ENCODE measurements at regions not wholly inside any gene's neighbourhood (a gene's known extent, or its start where the extent isn't known, plus 50 kb on each side); places are given as distances from the start of the nearest gene placed in this dataset.
"Not testable (repeated sequence)": the region's sequence is repeated elsewhere in the genome, so short reads cannot be mapped to it uniquely, and the experiment has no call there.

- DNase-seq (peak; percentile 31), ATAC-seq (peak; percentile 87)
- intact Hi-C loops (cut with micrococcal nuclease) = no loop called here
Measured at GRCh38 chr13:97758317-97758716, 195.2 kb upstream of the IPO5 start.

DNA sequence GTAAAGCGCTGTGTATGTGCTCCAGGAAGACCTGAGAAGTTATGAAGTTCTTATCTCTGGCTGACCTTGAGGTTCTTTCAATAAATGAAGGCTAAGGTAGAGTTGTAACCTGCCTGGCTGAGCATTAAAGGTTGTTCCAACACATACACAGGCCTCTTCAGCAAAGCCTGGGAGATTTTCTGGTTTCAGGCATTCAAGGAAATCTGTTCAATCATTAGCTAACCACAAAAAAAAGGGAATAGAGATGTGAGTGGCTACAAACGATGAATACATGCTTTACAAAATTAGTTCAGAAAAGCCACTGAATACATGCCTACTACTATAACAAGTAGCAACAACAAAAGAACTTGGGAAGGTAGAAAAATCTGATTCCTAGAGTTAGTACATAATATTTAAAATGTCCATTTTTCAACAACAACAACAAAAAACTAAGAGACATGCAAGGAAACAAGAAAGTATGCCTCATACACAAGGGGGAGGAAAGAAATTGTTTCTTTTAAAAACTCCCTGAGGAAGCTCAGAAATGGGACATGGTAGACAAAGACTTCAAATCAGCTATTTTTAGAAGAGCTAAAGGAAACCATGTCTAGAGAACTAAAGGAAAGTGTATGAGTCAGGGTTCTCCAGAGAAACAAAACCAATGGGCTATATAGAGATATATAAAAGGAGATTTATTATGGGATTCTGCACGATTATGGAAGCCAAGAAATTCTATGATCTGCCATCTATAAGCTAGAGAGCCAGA lies 191.5 kb upstream of the IPO5 start:
- DNase-seq = no peak
- no peak for ATAC-seq
- intact Hi-C loops (cut with micrococcal nuclease) = no loop called here

DNA sequence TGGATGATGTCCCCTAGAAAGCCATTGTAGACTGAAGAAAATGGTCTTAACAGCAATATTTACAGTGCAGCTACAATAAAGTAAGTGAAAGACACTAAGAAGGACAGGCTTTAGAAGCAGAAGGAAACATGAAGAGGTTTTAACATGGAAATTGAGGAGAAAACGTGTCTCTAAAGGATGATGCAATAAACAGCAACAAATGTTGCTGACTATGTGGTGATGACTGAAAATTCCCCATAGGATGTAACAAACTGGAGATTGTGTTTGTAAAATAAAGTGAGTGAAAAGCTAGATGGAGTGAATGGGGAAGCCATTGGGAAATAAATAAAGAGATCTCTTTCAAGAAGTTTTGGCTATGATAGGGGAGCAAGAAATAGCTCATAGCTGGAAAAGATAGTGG lies 186.7 kb upstream of the IPO5 start:
- DNase-seq (no peak), ATAC-seq (no peak)
- intact Hi-C loops (cut with micrococcal nuclease) = no loop called here

- intact Hi-C loops (cut with micrococcal nuclease) = no loop called here
- no peak for ATAC-seq
- no peak for DNase-seq
Measured at GRCh38 chr13:97768134-97768533, 185.3 kb upstream of the IPO5 start.

- DNase-seq; ATAC-seq; intact Hi-C loops (cut with micrococcal nuclease): not testable (repeated sequence)
Measured at GRCh38 chr13:97770231-97770630, 183.2 kb upstream of the IPO5 start.

GRCh38 chr13:97772466-97772865 lies 181.0 kb upstream of the IPO5 start:
- ATAC-seq; intact Hi-C loops (cut with micrococcal nuclease); DNase-seq: not testable (repeated sequence)

DNA sequence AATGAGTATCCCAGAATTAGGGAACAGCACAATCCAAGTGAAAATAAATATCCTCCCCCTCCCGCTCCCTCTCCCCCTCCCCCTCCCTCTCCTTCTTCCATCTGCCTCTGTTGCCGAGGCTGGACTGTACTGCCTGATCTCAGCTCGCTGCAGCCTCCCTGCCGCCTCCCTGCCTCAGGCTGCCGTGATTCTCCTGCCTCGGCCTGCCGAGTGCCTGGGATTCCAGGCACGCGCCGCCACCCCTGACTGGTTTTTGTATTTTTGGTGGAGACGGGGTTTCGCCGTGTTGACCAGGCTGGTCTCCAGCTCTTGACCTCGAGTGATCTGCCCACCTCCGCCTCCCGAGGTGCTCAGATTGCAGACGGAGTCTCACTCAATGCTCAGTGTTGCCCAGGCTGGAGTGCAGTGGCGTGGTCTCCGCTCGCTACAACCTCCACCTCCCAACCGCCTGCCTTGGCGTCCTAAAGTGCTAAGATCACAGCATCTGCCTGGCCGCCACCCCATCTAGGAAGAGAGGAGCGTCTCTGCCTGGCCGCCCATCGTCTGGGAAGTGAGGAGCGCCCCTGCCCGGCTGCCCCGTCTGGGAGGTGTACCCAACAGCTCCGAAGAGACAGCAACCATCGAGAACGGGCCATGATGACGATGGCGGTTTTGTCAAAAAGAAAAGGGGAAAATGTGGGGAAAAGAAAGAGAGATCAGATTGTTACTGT lies 178.9 kb upstream of the IPO5 start:
- intact Hi-C loops (cut with micrococcal nuclease); DNase-seq; ATAC-seq: not testable (repeated sequence)

GRCh38 chr13:97780486-97780885 lies 173.0 kb upstream of the IPO5 start:
- intact Hi-C loops (cut with micrococcal nuclease) = no loop called here
- DNase-seq (no peak), ATAC-seq (no peak)

GRCh38 chr13:97781891-97782305 lies 171.6 kb upstream of the IPO5 start:
- intact Hi-C loops (cut with micrococcal nuclease) = no loop called here

GRCh38 chr13:97786510-97786909 lies 167.0 kb upstream of the IPO5 start:
- DNase-seq (no peak), ATAC-seq (no peak)
- intact Hi-C loops (cut with micrococcal nuclease) = no loop called here

More at GRCh38 chr13:97781891-97782305, 171.6 kb upstream of the IPO5 start:
- peak; percentile 47 for DNase-seq
- ATAC-seq = peak; percentile 95

GRCh38 chr13:97797553-97797952 lies 155.9 kb upstream of the IPO5 start:
- intact Hi-C loops (cut with micrococcal nuclease) = no loop called here
- ATAC-seq (no peak), DNase-seq (no peak)

DNA sequence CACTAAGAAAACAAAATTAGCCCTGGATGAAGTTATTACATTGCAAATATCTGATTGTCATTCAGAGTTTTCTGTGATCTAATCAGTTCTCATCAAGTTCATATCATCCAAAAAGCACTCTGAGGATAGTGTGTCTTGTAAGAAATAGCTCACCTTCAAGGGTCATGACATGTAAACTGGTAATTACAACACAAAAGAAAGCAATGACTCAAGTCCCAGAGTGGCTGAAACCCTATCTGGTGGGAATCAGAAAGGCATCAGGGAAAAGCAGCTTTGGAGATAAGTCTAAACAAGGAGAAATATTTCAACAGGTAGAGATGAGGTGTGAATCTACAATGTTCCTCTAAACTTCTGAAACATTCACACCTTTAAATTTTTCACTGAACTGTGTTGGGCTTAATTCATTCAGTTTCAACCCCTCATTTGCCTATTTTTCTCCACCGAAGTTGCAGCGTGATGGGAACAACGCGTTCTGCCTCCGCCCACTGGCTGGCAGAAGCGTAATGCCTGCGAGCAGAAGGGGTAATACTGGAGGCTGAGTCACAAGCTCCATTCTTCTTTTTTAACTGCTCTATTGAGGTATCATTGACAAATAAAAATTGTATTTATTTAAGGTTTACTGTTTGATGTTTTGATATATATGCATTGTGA lies 155.2 kb upstream of the IPO5 start:
- DNase-seq (no peak), ATAC-seq (no peak)
- intact Hi-C loops (cut with micrococcal nuclease) = no loop called here

GRCh38 chr13:97798836-97799235 lies 154.6 kb upstream of the IPO5 start:
- no peak for DNase-seq
- peak; percentile 40 for ATAC-seq
- intact Hi-C loops (cut with micrococcal nuclease) = no loop called here

GRCh38 chr13:97802213-97802612 lies 151.3 kb upstream of the IPO5 start:
- ATAC-seq (no peak), DNase-seq (no peak)
- intact Hi-C loops (cut with micrococcal nuclease) = no loop called here

GRCh38 chr13:97809576-97809975 lies 143.9 kb upstream of the IPO5 start:
- intact Hi-C loops (cut with micrococcal nuclease) = no loop called here
- DNase-seq = no peak

GRCh38 chr13:97810152-97810551 lies 143.3 kb upstream of the IPO5 start:
- intact Hi-C loops (cut with micrococcal nuclease) = no loop called here
- DNase-seq = no peak

More at GRCh38 chr13:97809576-97809975, 143.9 kb upstream of the IPO5 start:
- no peak for ATAC-seq

DNA sequence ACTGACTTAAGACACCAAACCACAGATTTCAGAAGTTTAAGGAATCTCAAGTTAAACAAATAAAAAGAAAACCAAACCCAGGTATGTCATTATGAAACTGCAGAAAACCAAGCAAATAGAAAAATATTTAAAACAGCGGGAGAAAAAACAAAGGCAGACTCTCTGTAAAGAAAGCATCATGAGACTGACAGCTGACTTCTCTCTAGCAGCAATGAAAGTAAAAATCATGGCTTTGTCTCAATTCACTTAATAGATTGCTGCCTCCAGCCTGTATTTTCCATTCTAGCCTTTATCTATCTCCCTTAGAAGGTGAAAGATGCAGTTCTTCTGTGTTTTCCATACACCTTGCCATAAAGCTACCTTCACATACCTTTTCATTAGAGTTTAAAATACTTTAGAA lies 131.1 kb upstream of the IPO5 start:
- no peak for ATAC-seq
- no peak for DNase-seq
- intact Hi-C loops (cut with micrococcal nuclease) = no loop called here

More at GRCh38 chr13:97810152-97810551, 143.3 kb upstream of the IPO5 start:
- no peak for ATAC-seq

- ATAC-seq = no peak
- no peak for DNase-seq
- intact Hi-C loops (cut with micrococcal nuclease) = no loop called here
Measured at GRCh38 chr13:97826421-97827012, 127.0 kb upstream of the IPO5 start.

- ATAC-seq (no peak), DNase-seq (no peak)
- intact Hi-C loops (cut with micrococcal nuclease) = no loop called here
Measured at GRCh38 chr13:97834250-97834649, 119.2 kb upstream of the IPO5 start.

GRCh38 chr13:97843189-97843588 lies 110.3 kb upstream of the IPO5 start:
- DNase-seq (no peak), ATAC-seq (no peak)
- intact Hi-C loops (cut with micrococcal nuclease) = no loop called here

Measured in left ventricle myocardium superior (tissue), 1 donor.